Liver (tissue), 8 donors: ENCODE measurements at regions not wholly inside any gene's neighbourhood (a gene's known extent, or its start where the extent isn't known, plus 50 kb on each side); places are given as distances from the start of the nearest gene placed in this dataset.

Experiments
- DNase-seq: peaks from one replicate; pipeline ENCODE4 v3.0.0-alpha.2; 2017; ENCODE audit warnings: low spot score
- H3K27ac ChIP-seq, 2 donors: one replicate each; pipeline ENCODE4 v1.7.0; 2013; ENCODE audit warnings: inconsistent platforms in 2 of 2, low read length in 2 of 2, control low read depth in 1 of 2, low read depth in 1 of 2, mild to moderate bottlenecking in 1 of 2
- H3K27me3 ChIP-seq, 4 donors: one replicate each; pipeline versions ENCODE4 v1.6.1 to v1.7.0; 2013; ENCODE audit warnings: low read length in 3 of 4, inconsistent platforms in 1 of 4, mild to moderate bottlenecking in 1 of 4, moderate library complexity in 1 of 4; ENCODE audit not compliant: control insufficient read depth in 4 of 4, insufficient read depth in 4 of 4
- H3K36me3 ChIP-seq, 4 donors: one replicate each; pipeline versions ENCODE4 v1.6.1 to v1.7.0; 2013; ENCODE audit warnings: low read length in 3 of 4, mild to moderate bottlenecking in 3 of 4, low read depth in 1 of 4, moderate library complexity in 1 of 4; ENCODE audit not compliant: control insufficient read depth in 4 of 4, insufficient read depth in 3 of 4
- H3K4me1 ChIP-seq, 4 donors: one replicate each; pipeline versions ENCODE4 v1.6.1 to v1.7.0; 2013; ENCODE audit warnings: low read length in 3 of 4, mild to moderate bottlenecking in 3 of 4, moderate library complexity in 1 of 4; ENCODE audit not compliant: control insufficient read depth in 4 of 4, insufficient read depth in 4 of 4
- H3K4me3 ChIP-seq, 3 donors: one replicate each; pipeline versions ENCODE4 v1.6.1 to v1.7.0; 2013; ENCODE audit warnings: low read length in 3 of 3, control low read depth in 1 of 3, low read depth in 1 of 3, mild to moderate bottlenecking in 1 of 3
- H3K9ac ChIP-seq, 2 donors: one replicate each; pipeline ENCODE4 v1.7.0; 2013; ENCODE audit warnings: low read length in 2 of 2, mild to moderate bottlenecking in 2 of 2, moderate library complexity in 2 of 2, control low read depth in 1 of 2, low read depth in 1 of 2
- H3K9me3 ChIP-seq, 4 donors: one replicate each; pipeline versions ENCODE4 v1.6.1 to v1.7.0; 2013; ENCODE audit warnings: low read length in 3 of 4; ENCODE audit not compliant: control insufficient read depth in 4 of 4
- EGR1 ChIP-seq, 2 donors: IDR thresholded peaks; 2 replicates each; pipeline ENCODE4 v1.6.1; 2016 to 2018; ENCODE audit warnings: antibody characterized with exemption in 2 of 2, low read depth in 2 of 2
- FOXA1 ChIP-seq: IDR thresholded peaks from 2 replicates; pipeline ENCODE4 v1.6.1; 2016; ENCODE audit warnings: antibody characterized with exemption
- FOXA2 ChIP-seq: IDR thresholded peaks from 2 replicates; pipeline ENCODE4 v1.6.1; 2016; ENCODE audit warnings: antibody characterized with exemption
- GABPA ChIP-seq, 2 donors: IDR thresholded peaks in 1 of 2; conservative IDR thresholded peaks in 1 of 2; 2 replicates each; pipeline ENCODE4 v1.6.1; 2016; ENCODE audit warnings: antibody characterized with exemption in 2 of 2, mild to moderate bottlenecking in 1 of 2, moderate library complexity in 1 of 2
- HNF4A ChIP-seq, 2 donors: conservative IDR thresholded peaks; 2 replicates each; pipeline ENCODE4 v1.6.1; 2016; ENCODE audit warnings: antibody characterized with exemption in 2 of 2, mild to moderate bottlenecking in 2 of 2
- HNF4G ChIP-seq: IDR thresholded peaks from 2 replicates; pipeline ENCODE4 v1.6.1; 2016; ENCODE audit warnings: antibody characterized with exemption
- JUND ChIP-seq, 2 donors: IDR thresholded peaks; 2 replicates each; pipeline ENCODE4 v1.6.1; 2016; ENCODE audit warnings: antibody characterized with exemption in 2 of 2
- NR2F2 ChIP-seq: IDR thresholded peaks from 2 replicates; pipeline ENCODE4 v1.6.1; 2016; ENCODE audit warnings: antibody characterized with exemption
- RAD21 ChIP-seq, 2 donors: IDR thresholded peaks; 2 replicates each; pipeline ENCODE4 v1.6.1; 2016; ENCODE audit warnings: antibody characterized with exemption in 2 of 2, mild to moderate bottlenecking in 2 of 2
- RXRA ChIP-seq, 2 donors: IDR thresholded peaks; 2 replicates each; pipeline ENCODE4 v1.6.1; 2017 to 2018; ENCODE audit warnings: antibody characterized with exemption in 2 of 2, mild to moderate bottlenecking in 1 of 2
- SP1 ChIP-seq: IDR thresholded peaks from 2 replicates; pipeline ENCODE4 v1.6.1; 2018; ENCODE audit warnings: antibody characterized with exemption, mild to moderate bottlenecking
- TAF1 ChIP-seq: conservative IDR thresholded peaks from 2 replicates; pipeline ENCODE4 v1.6.1; 2016; ENCODE audit warnings: antibody characterized with exemption, mild to moderate bottlenecking
- YY1 ChIP-seq: IDR thresholded peaks from 2 replicates; pipeline ENCODE4 v1.6.1; 2016; ENCODE audit warnings: antibody characterized with exemption, mild to moderate bottlenecking
- WGBS: extraction: QIAGEN DNeasy Blood & Tissue Kit; methylation state at CpG from one replicate; pipeline ENCODE4 v1.1.7; 2013; 5-methylcytosine and 5-hydroxymethylcytosine counted together
- TF ChIP-seq, protein P1 (sequence below): fragments of 150-350 bp; IDR thresholded peaks from 2 replicates; pipeline ENCODE4 v1.5.1; 2017; ENCODE audit warnings: improper control_type of control experiment, low read depth, low read length; ENCODE audit not compliant: missing input control
- TF ChIP-seq, protein P2 (sequence below): IDR thresholded peaks from 2 replicates; pipeline ENCODE4 v1.6.1; 2016; ENCODE audit warnings: antibody characterized with exemption
- TF ChIP-seq, protein P3 (sequence below): IDR thresholded peaks from 2 replicates; pipeline ENCODE4 v1.6.1; 2016; ENCODE audit warnings: antibody characterized with exemption
- TF ChIP-seq, protein P4 (sequence below): IDR thresholded peaks from 2 replicates; pipeline ENCODE4 v1.6.1; 2016; ENCODE audit warnings: antibody characterized with exemption, mild to moderate bottlenecking
- donor health status: healthy.
- donor health status: healthy.
- donor health status: healthy.
- donor health status: healthy.
- donor health status: healthy.

DNA sequence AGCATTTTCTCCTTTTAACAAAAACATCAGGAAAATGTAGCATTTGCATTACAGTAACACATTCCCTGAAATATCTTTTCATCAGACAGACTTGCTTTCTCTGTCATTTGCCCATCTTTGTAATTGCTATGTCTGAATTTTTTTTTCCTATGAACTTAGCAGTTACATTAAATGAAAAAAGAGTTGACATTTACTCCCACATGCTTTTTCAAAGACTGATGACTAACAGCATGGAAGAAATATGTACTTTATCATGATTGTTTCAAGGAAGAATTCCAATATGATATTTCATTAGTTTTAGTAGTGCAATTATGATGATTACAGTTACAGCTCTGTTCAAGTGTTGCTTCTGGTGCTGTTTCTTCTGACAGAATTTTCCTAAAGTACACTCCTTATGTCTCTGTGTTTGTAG, 864.5 kb upstream of the MAN1A1 start:
- H3K27ac ChIP-seq: no peak overlapping the region
- no peaks in the 10 kb centered on the region for H3K9me3 ChIP-seq
- H3K4me3 ChIP-seq: no peak overlapping the region
- H3K36me3 ChIP-seq: no peaks in the 10 kb centered on the region
- peaks cover 3 to 5% (median 4%) of the 10 kb centered on the region in 4 donors for H3K4me1 ChIP-seq
- DNase-seq: no peak
- H3K27me3 ChIP-seq: no peaks in the 10 kb centered on the region
- TF ChIP-seq RXRA (IDR thresholded peaks at IDR 0.05): no peak
- TF ChIP-seq, protein P1, sequence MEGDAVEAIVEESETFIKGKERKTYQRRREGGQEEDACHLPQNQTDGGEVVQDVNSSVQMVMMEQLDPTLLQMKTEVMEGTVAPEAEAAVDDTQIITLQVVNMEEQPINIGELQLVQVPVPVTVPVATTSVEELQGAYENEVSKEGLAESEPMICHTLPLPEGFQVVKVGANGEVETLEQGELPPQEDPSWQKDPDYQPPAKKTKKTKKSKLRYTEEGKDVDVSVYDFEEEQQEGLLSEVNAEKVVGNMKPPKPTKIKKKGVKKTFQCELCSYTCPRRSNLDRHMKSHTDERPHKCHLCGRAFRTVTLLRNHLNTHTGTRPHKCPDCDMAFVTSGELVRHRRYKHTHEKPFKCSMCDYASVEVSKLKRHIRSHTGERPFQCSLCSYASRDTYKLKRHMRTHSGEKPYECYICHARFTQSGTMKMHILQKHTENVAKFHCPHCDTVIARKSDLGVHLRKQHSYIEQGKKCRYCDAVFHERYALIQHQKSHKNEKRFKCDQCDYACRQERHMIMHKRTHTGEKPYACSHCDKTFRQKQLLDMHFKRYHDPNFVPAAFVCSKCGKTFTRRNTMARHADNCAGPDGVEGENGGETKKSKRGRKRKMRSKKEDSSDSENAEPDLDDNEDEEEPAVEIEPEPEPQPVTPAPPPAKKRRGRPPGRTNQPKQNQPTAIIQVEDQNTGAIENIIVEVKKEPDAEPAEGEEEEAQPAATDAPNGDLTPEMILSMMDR: no peak
- no peak for TF ChIP-seq RAD21 (IDR thresholded peaks at IDR 0.05)
- TF ChIP-seq SP1: no peak
- no peak for TF ChIP-seq FOXA2
- no peak for TF ChIP-seq HNF4A (conservative IDR thresholded peaks at IDR 0.05)
- TF ChIP-seq GABPA (IDR thresholded peaks at IDR 0.05 in 1 of 2, conservative IDR thresholded peaks at IDR 0.05 in 1 of 2): no peak
- TF ChIP-seq, protein P2, sequence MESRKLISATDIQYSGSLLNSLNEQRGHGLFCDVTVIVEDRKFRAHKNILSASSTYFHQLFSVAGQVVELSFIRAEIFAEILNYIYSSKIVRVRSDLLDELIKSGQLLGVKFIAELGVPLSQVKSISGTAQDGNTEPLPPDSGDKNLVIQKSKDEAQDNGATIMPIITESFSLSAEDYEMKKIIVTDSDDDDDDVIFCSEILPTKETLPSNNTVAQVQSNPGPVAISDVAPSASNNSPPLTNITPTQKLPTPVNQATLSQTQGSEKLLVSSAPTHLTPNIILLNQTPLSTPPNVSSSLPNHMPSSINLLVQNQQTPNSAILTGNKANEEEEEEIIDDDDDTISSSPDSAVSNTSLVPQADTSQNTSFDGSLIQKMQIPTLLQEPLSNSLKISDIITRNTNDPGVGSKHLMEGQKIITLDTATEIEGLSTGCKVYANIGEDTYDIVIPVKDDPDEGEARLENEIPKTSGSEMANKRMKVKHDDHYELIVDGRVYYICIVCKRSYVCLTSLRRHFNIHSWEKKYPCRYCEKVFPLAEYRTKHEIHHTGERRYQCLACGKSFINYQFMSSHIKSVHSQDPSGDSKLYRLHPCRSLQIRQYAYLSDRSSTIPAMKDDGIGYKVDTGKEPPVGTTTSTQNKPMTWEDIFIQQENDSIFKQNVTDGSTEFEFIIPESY: no peak
- TF ChIP-seq, protein P3, sequence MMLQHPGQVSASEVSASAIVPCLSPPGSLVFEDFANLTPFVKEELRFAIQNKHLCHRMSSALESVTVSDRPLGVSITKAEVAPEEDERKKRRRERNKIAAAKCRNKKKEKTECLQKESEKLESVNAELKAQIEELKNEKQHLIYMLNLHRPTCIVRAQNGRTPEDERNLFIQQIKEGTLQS: no peak
- TF ChIP-seq HNF4G: no peak
- no peak for TF ChIP-seq FOXA1
- no peak for TF ChIP-seq NR2F2
- no peak for TF ChIP-seq EGR1 (IDR thresholded peaks at IDR 0.05; ENCODE audit: low read depth in 2 of 2)
- TF ChIP-seq TAF1: no peak
- no peak overlapping the region for H3K9ac ChIP-seq

DNA sequence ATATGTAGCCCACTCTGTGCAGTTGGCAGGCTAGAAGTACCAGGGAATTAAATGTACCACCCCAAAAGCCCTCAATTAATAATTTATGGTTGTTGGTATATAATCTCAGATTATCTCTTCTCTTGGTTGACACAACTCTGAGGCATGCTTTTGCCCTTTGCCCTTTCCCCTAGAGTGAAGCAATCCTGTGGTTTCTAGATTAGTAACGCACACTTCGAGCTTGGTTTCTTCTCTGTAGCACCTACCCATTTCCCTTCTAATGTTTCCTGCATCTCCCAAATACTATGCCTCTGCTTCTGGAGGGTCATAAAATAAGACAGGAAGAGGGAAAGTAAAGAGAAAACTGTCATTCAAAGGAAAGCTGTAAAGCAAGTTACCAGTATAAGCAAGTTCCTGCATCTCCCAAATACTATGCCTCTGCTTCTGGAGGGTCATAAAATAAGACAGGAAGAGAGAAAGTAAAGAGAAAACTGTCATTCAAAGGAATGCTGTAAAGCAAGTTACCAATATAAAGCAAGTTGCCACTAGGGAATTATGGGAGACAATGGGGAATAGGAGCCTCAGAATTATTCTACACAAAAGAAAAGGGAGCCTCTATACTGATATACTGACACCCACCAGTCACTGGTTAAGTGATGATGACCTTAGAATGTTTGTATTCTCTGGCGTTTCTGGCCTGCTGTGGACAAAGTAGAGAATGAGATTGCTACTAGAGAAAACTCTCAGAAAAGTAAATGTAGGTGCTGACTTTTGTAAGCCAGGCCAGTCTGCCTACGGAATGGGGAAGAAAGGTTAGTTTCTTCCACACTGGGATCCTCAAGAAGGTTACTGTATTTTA, 862.6 kb upstream of the MAN1A1 start:
- Histone ChIP-seq H3K4me3 (no peak overlapping the region), H3K9ac (no peak overlapping the region), H3K27me3 (no peaks in the 10 kb centered on the region), H3K27ac (no peak overlapping the region), H3K9me3 (no peaks in the 10 kb centered on the region), H3K4me1 (peaks cover 3 to 5% (median 4%) of the 10 kb centered on the region in 4 donors), H3K36me3 (no peaks in the 10 kb centered on the region)
- TF ChIP-seq FOXA1: no peak
- TF ChIP-seq, protein P4, sequence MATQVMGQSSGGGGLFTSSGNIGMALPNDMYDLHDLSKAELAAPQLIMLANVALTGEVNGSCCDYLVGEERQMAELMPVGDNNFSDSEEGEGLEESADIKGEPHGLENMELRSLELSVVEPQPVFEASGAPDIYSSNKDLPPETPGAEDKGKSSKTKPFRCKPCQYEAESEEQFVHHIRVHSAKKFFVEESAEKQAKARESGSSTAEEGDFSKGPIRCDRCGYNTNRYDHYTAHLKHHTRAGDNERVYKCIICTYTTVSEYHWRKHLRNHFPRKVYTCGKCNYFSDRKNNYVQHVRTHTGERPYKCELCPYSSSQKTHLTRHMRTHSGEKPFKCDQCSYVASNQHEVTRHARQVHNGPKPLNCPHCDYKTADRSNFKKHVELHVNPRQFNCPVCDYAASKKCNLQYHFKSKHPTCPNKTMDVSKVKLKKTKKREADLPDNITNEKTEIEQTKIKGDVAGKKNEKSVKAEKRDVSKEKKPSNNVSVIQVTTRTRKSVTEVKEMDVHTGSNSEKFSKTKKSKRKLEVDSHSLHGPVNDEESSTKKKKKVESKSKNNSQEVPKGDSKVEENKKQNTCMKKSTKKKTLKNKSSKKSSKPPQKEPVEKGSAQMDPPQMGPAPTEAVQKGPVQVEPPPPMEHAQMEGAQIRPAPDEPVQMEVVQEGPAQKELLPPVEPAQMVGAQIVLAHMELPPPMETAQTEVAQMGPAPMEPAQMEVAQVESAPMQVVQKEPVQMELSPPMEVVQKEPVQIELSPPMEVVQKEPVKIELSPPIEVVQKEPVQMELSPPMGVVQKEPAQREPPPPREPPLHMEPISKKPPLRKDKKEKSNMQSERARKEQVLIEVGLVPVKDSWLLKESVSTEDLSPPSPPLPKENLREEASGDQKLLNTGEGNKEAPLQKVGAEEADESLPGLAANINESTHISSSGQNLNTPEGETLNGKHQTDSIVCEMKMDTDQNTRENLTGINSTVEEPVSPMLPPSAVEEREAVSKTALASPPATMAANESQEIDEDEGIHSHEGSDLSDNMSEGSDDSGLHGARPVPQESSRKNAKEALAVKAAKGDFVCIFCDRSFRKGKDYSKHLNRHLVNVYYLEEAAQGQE: no peak
- TF ChIP-seq JUND (IDR thresholded peaks at IDR 0.05): no peak
- TF ChIP-seq YY1: peak; percentile 12
- TF ChIP-seq HNF4A (conservative IDR thresholded peaks at IDR 0.05): peak; percentile 69 to 78
- TF ChIP-seq FOXA2: no peak
- TF ChIP-seq NR2F2: peak; percentile 49
- no peak for TF ChIP-seq EGR1 (IDR thresholded peaks at IDR 0.05; ENCODE audit: low read depth in 2 of 2)
- TF ChIP-seq RAD21 (IDR thresholded peaks at IDR 0.05): peak in 1 of 2 donors; percentile 11
- TF ChIP-seq RXRA (IDR thresholded peaks at IDR 0.05): peak; percentile 16 to 59
- TF ChIP-seq, protein P1: no peak
- TF ChIP-seq SP1: no peak
- peak; percentile 19 for TF ChIP-seq HNF4G
- DNase-seq: no peak
- WGBS: 28% methylated on average over 4 of the region's 4 CpGs
